ENCODE measurements at regions not wholly inside any gene's neighbourhood (a gene's known extent, or its start where the extent isn't known, plus 50 kb on each side); places are given as distances from the start of the nearest gene placed in this dataset.
A peak's percentile ranks its signal among the peaks of the same experiment; 100 is the strongest.

DNA sequence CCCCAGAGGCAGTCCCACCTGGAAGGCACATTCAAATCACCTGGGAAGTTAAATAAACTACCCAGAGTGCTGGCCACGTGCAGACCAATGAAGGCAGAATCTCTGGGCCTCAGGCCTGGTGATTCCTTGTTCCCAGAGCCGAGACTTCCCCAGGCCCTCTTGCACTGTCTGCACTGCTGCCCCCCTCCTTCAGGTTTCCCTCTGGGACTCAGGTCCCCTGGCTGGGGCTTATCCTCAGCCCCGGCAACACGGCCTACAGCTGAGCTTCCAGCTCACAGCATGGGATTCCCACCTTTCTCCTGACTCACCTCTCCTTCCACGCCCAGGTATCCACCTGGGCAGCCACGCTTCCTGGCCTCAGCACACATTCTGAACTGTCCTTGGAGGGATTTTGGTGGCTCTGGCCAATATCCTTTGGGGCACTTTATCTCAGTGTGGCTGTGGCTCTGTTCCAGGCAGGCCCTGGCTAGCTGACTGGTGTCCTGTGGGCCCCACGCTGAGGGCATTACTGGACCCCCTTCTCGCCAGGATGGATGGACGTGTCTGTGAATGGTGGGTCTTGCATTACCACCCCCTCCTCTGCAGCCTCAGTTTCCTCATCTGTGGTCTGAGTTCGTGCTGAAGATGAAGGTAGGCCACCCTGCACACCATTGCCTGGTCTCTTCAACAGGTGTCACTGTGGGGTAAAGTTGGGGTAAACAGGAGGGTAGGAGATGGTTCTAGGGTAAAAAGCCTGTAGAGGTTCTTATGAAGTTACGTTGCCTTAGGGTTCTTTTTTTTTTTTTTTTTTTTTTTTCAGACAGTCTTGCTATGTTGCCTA lies 165.7 kb downstream of the IRF8 start:
- Histone ChIP-seq H4K91ac (ENCODE audit: low read depth, low read length, poor library complexity) (no peak overlapping the region), H2BK12ac (ENCODE audit: low read length) (no peak overlapping the region), H3K18ac (ENCODE audit: low read length) (peak overlapping the region; percentile 32), H3K14ac (ENCODE audit: low read length) (no peak overlapping the region), H3K23ac (ENCODE audit: low read depth, low read length, poor library complexity) (no peak overlapping the region), H3K27ac (replicated peaks; ENCODE audit: low read length) (no peak overlapping the region), H2AK5ac (ENCODE audit: low read depth, low read length) (peak overlapping the region; percentile 89), H3K4me2 (ENCODE audit: insufficient read depth, low read length, poor library complexity, severe bottlenecking) (no peak overlapping the region), H3K79me1 (ENCODE audit: low read depth, low read length) (peaks cover 5% of the 10 kb centered on the region), H3K9me3 (replicated peaks in 1 of 2; ENCODE audit: control insufficient read depth in 2 of 2, insufficient read depth in 1 of 2, low read depth in 1 of 2, low read length in 2 of 2) (peaks cover 0 to 5% of the 10 kb centered on the region in 2 donors), H3K9ac (ENCODE audit: low read depth, low read length, poor library complexity) (peak overlapping the region; percentile 38), H3K4ac (ENCODE audit: low read length) (no peak overlapping the region), H2BK120ac (ENCODE audit: low read depth, low read length) (no peak overlapping the region), H2BK15ac (ENCODE audit: low read length) (peak overlapping the region; percentile 45), H2AFZ (ENCODE audit: low read length) (no peak overlapping the region), H4K8ac (ENCODE audit: low read depth, low read length) (no peak overlapping the region), H3K27me3 (ENCODE audit: control insufficient read depth in 3 of 3, insufficient read depth in 3 of 3, low read depth in 1 of 3, low read length in 3 of 3) (peaks cover 0 to 34% (median 2%) of the 10 kb centered on the region in 3 experiments), H2BK5ac (ENCODE audit: low read length) (no peak overlapping the region), H3K4me1 (ENCODE audit: control insufficient read depth in 2 of 2, insufficient read depth in 1 of 2, low read depth in 1 of 2, low read length in 2 of 2) (peaks cover 0 to 4% of the 10 kb centered on the region in 2 donors), H3K36me3 (replicated peaks in 1 of 2; ENCODE audit: control insufficient read depth in 2 of 2, insufficient read depth in 2 of 2, low read length in 2 of 2) (no peaks in the 10 kb centered on the region), H3K4me3 (ENCODE audit: low read length in 2 of 2) (no peak overlapping the region)
- no peak for DNase-seq (ENCODE audit: low spot score)
- WGBS, 2 donors (ENCODE audit: extremely low coverage in 2 of 2, insufficient read length in 2 of 2, insufficient replicate concordance in 1 of 2), result no CpG with 5 or more reads among the region's 11 CpGs

DNA sequence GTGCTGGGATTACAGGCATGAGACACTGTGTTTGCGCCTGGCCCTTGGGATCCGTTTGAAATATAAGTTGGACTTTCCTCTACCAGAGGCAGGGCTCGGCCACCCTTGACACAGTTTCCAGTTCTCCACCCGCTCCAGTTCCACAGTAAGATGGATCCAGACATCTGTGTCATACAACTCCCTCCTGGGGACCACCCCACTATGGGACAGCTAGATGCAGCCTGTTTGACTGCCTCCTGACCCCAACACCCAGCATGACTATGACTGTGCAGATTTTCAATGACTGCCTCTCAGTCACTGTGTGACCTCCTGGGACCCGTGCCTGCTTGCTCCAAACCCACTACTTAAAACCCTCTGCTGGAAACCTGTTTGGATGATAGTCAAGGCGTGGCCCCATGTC lies 166.7 kb downstream of the IRF8 start:
- Histone ChIP-seq H3K27me3 (ENCODE audit: control insufficient read depth in 3 of 3, insufficient read depth in 3 of 3, low read depth in 1 of 3, low read length in 3 of 3) (peaks cover 0 to 40% (median 2%) of the 10 kb centered on the region in 3 experiments), H3K9me3 (replicated peaks in 1 of 2; ENCODE audit: control insufficient read depth in 2 of 2, insufficient read depth in 1 of 2, low read depth in 1 of 2, low read length in 2 of 2) (peaks cover 0 to 5% of the 10 kb centered on the region in 2 donors), H2AK5ac (ENCODE audit: low read depth, low read length) (no peak overlapping the region), H3K27ac (replicated peaks; ENCODE audit: low read length) (no peak overlapping the region), H4K91ac (ENCODE audit: low read depth, low read length, poor library complexity) (no peak overlapping the region), H2BK5ac (ENCODE audit: low read length) (no peak overlapping the region), H2BK15ac (ENCODE audit: low read length) (peak overlapping the region; percentile 56), H3K4ac (ENCODE audit: low read length) (no peak overlapping the region), H3K23ac (ENCODE audit: low read depth, low read length, poor library complexity) (no peak overlapping the region), H3K4me3 (ENCODE audit: low read length in 2 of 2) (no peak overlapping the region), H3K36me3 (replicated peaks in 1 of 2; ENCODE audit: control insufficient read depth in 2 of 2, insufficient read depth in 2 of 2, low read length in 2 of 2) (no peaks in the 10 kb centered on the region), H3K79me1 (ENCODE audit: low read depth, low read length) (peaks cover 5% of the 10 kb centered on the region), H3K4me1 (ENCODE audit: control insufficient read depth in 2 of 2, insufficient read depth in 1 of 2, low read depth in 1 of 2, low read length in 2 of 2) (peaks cover 0 to 4% of the 10 kb centered on the region in 2 donors), H3K4me2 (ENCODE audit: insufficient read depth, low read length, poor library complexity, severe bottlenecking) (no peak overlapping the region), H2AFZ (ENCODE audit: low read length) (no peak overlapping the region), H4K8ac (ENCODE audit: low read depth, low read length) (no peak overlapping the region), H3K9ac (ENCODE audit: low read depth, low read length, poor library complexity) (no peak overlapping the region), H3K14ac (ENCODE audit: low read length) (no peak overlapping the region), H2BK12ac (ENCODE audit: low read length) (no peak overlapping the region), H3K18ac (ENCODE audit: low read length) (peak overlapping the region; percentile 4), H2BK120ac (ENCODE audit: low read depth, low read length) (no peak overlapping the region)
- no CpG with 5 or more reads among the region's 6 CpGs for WGBS, 2 donors (ENCODE audit: extremely low coverage in 2 of 2, insufficient read length in 2 of 2, insufficient replicate concordance in 1 of 2)
- no peak for DNase-seq (ENCODE audit: low spot score)

DNA sequence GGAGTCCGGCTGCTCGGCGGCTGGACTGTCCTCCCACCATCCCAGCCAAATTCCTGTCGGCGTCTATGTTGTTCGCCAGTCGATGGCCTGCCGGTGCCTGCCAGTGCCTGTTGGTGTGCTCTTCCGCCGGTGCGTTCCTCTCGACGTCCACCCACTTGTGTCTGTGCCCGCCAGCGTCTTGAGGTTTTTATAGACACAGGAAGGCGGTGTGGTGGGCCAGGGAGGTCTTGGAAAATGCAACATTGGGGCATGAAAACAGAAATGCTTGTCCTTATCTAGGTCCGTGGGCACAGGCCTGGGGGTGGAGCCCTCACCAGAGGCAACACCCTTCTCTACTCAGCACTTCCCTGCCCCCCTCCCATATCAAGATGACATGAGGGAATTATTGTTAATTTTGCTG lies 167.8 kb downstream of the IRF8 start:
- H3K4me2 ChIP-seq (ENCODE audit: insufficient read depth, low read length, poor library complexity, severe bottlenecking), result no peak overlapping the region
- H3K4me1 ChIP-seq (ENCODE audit: control insufficient read depth in 2 of 2, insufficient read depth in 1 of 2, low read depth in 1 of 2, low read length in 2 of 2), result peaks cover 0 to 4% of the 10 kb centered on the region in 2 donors
- no peak overlapping the region for H2AK5ac ChIP-seq (ENCODE audit: low read depth, low read length)
- no peak overlapping the region for H2BK120ac ChIP-seq (ENCODE audit: low read depth, low read length)
- no peak overlapping the region for H3K14ac ChIP-seq (ENCODE audit: low read length)
- no CpG with 5 or more reads among the region's 17 CpGs for WGBS, 2 donors (ENCODE audit: extremely low coverage in 2 of 2, insufficient read length in 2 of 2, insufficient replicate concordance in 1 of 2)
- H3K36me3 ChIP-seq (replicated peaks in 1 of 2; ENCODE audit: control insufficient read depth in 2 of 2, insufficient read depth in 2 of 2, low read length in 2 of 2), result no peaks in the 10 kb centered on the region
- peaks cover 0 to 45% (median 2%) of the 10 kb centered on the region in 3 experiments for H3K27me3 ChIP-seq (ENCODE audit: control insufficient read depth in 3 of 3, insufficient read depth in 3 of 3, low read depth in 1 of 3, low read length in 3 of 3)
- no peak overlapping the region for H2BK15ac ChIP-seq (ENCODE audit: low read length)
- H3K9ac ChIP-seq (ENCODE audit: low read depth, low read length, poor library complexity), result no peak overlapping the region
- H3K23ac ChIP-seq (ENCODE audit: low read depth, low read length, poor library complexity), result no peak overlapping the region
- H4K91ac ChIP-seq (ENCODE audit: low read depth, low read length, poor library complexity), result no peak overlapping the region
- no peak overlapping the region for H2BK12ac ChIP-seq (ENCODE audit: low read length)
- no peak overlapping the region for H2BK5ac ChIP-seq (ENCODE audit: low read length)
- peaks cover 0 to 5% of the 10 kb centered on the region in 2 donors for H3K9me3 ChIP-seq (replicated peaks in 1 of 2; ENCODE audit: control insufficient read depth in 2 of 2, insufficient read depth in 1 of 2, low read depth in 1 of 2, low read length in 2 of 2)
- no peak overlapping the region for H4K8ac ChIP-seq (ENCODE audit: low read depth, low read length)
- H3K4me3 ChIP-seq (ENCODE audit: low read length in 2 of 2), result peak overlapping the region in 1 of 2 donors; percentile 27
- no peak overlapping the region for H3K18ac ChIP-seq (ENCODE audit: low read length)
- no peak overlapping the region for H2AFZ ChIP-seq (ENCODE audit: low read length)
- DNase-seq (ENCODE audit: low spot score), result no peak
- peaks cover 5% of the 10 kb centered on the region for H3K79me1 ChIP-seq (ENCODE audit: low read depth, low read length)
- no peak overlapping the region for H3K4ac ChIP-seq (ENCODE audit: low read length)
- no peak overlapping the region for H3K27ac ChIP-seq (replicated peaks; ENCODE audit: low read length)

DNA sequence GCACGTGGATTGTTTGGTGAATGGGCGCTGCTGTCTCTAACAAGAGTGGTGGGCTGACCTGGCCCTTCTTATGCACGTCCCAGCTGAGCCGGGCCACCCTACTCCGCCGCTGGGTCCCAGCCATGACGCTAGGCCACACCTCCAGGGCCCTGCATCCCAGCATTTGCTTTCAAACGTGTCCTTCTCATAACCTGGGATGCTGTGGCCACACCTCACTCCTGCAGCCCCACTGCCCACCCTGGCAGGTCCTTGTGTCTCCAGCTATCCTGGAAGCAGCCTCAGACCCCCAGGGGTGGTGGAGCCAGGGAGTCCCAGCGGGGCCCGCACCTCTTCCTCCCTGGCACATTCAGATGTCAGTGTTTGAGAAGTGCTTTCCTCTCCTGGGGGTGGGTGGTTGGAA lies 168.6 kb downstream of the IRF8 start:
- Histone ChIP-seq H2BK5ac (ENCODE audit: low read length) (peak overlapping the region; percentile 45), H3K23ac (ENCODE audit: low read depth, low read length, poor library complexity) (no peak overlapping the region), H3K18ac (ENCODE audit: low read length) (peak overlapping the region; percentile 53), H3K36me3 (replicated peaks in 1 of 2; ENCODE audit: control insufficient read depth in 2 of 2, insufficient read depth in 2 of 2, low read length in 2 of 2) (no peaks in the 10 kb centered on the region), H2BK15ac (ENCODE audit: low read length) (peak overlapping the region; percentile 9), H2BK120ac (ENCODE audit: low read depth, low read length) (peak overlapping the region; percentile 5), H3K4me1 (ENCODE audit: control insufficient read depth in 2 of 2, insufficient read depth in 1 of 2, low read depth in 1 of 2, low read length in 2 of 2) (peaks cover 0 to 4% of the 10 kb centered on the region in 2 donors), H3K27ac (replicated peaks; ENCODE audit: low read length) (no peak overlapping the region), H3K4ac (ENCODE audit: low read length) (no peak overlapping the region), H4K91ac (ENCODE audit: low read depth, low read length, poor library complexity) (no peak overlapping the region), H3K4me2 (ENCODE audit: insufficient read depth, low read length, poor library complexity, severe bottlenecking) (no peak overlapping the region), H2AFZ (ENCODE audit: low read length) (no peak overlapping the region), H3K27me3 (ENCODE audit: control insufficient read depth in 3 of 3, insufficient read depth in 3 of 3, low read depth in 1 of 3, low read length in 3 of 3) (peaks cover 0 to 45% (median 2%) of the 10 kb centered on the region in 3 experiments), H3K79me1 (ENCODE audit: low read depth, low read length) (peaks cover 5% of the 10 kb centered on the region), H3K14ac (ENCODE audit: low read length) (peak overlapping the region; percentile 63), H3K9me3 (replicated peaks in 1 of 2; ENCODE audit: control insufficient read depth in 2 of 2, insufficient read depth in 1 of 2, low read depth in 1 of 2, low read length in 2 of 2) (peaks cover 0 to 5% of the 10 kb centered on the region in 2 donors), H4K8ac (ENCODE audit: low read depth, low read length) (no peak overlapping the region), H3K9ac (ENCODE audit: low read depth, low read length, poor library complexity) (no peak overlapping the region), H2BK12ac (ENCODE audit: low read length) (peak overlapping the region; percentile 78), H2AK5ac (ENCODE audit: low read depth, low read length) (peak overlapping the region; percentile 99), H3K4me3 (ENCODE audit: low read length in 2 of 2) (no peak overlapping the region)
- no CpG with 5 or more reads among the region's 10 CpGs for WGBS, 2 donors (ENCODE audit: extremely low coverage in 2 of 2, insufficient read length in 2 of 2, insufficient replicate concordance in 1 of 2)
- no peak for DNase-seq (ENCODE audit: low spot score)
